HepG2 (cell line): ENCODE measurements at regions not wholly inside any gene's neighbourhood (a gene's known extent, or its start where the extent isn't known, plus 50 kb on each side); places are given as distances from the start of the nearest gene placed in this dataset.

ENCODE experiments used
- BRD4 ChIP-seq: sonication (generic); formaldehyde crosslinking; IDR thresholded peaks from 2 replicates; pipeline ENCODE4 v1.4.0; 2020; ENCODE audit warnings: missing genetic modification reagents
- FIP1L1 ChIP-seq: fragments of 200-400 bp; formaldehyde crosslinking; IDR thresholded peaks from 2 replicates; pipeline ENCODE4 v1.6.1; 2018; ENCODE audit warnings: low read depth, mild to moderate bottlenecking, low read length, moderate library complexity, borderline replicate concordance; ENCODE audit not compliant: insufficient read depth
- HOMEZ ChIP-seq: IDR thresholded peaks from 2 replicates; pipeline ENCODE4 v1.6.1; 2016; ENCODE audit warnings: low read depth
- KLF16 ChIP-seq, 2 experiments: sonication (generic) in 1 of 2; formaldehyde crosslinking in 1 of 2; IDR thresholded peaks; 2 replicates each; pipeline versions ENCODE4 v1.6.1 to v1.8.0; 2016 to 2023; ENCODE audit warnings: missing genetic modification reagents in 2 of 2, missing compliant biosample characterization in 1 of 2
- KMT2A ChIP-seq: sonication (generic); formaldehyde crosslinking; IDR thresholded peaks from 2 replicates; pipeline ENCODE4 v1.4.0; 2020; ENCODE audit warnings: missing genetic modification reagents
- NFKBIZ ChIP-seq: IDR thresholded peaks from 2 replicates; pipeline ENCODE4 v1.6.1; 2018; ENCODE audit warnings: missing genetic modification reagents, missing compliant biosample characterization
- POLR2A ChIP-seq, 2 experiments: IDR thresholded peaks; 2 replicates each; pipeline ENCODE4 v1.6.1; 2011; ENCODE audit warnings: low read depth in 2 of 2, low read length in 2 of 2, mild to moderate bottlenecking in 1 of 2, moderate library complexity in 1 of 2; ENCODE audit not compliant: insufficient read depth in 1 of 2
- RBM22 ChIP-seq: fragments of 200-400 bp; formaldehyde crosslinking; optimal IDR thresholded peaks from 2 replicates; pipeline ENCODE3; 2017; ENCODE audit warnings: mild to moderate bottlenecking, low read length, moderate library complexity
- SCMH1 ChIP-seq: sonication (generic); formaldehyde crosslinking; IDR thresholded peaks from 2 replicates; pipeline ENCODE4 v1.9.0; 2021; ENCODE audit warnings: missing genetic modification reagents, mild to moderate bottlenecking, borderline replicate concordance
- USF2 ChIP-seq, 2 experiments: sonication (generic) in 1 of 2; formaldehyde crosslinking in 1 of 2; IDR thresholded peaks; 2 replicates each; pipeline versions ENCODE4 v1.5.1 to v1.6.1; 2011 to 2020; ENCODE audit warnings: borderline replicate concordance in 1 of 2, low read depth in 1 of 2, low read length in 1 of 2, mild to moderate bottlenecking in 1 of 2, missing genetic modification reagents in 1 of 2, moderate library complexity in 1 of 2
- YY1 ChIP-seq: IDR thresholded peaks from 2 replicates; pipeline ENCODE4 v1.6.1; 2011; ENCODE audit warnings: low read length, low read depth, moderate library complexity, mild to moderate bottlenecking; ENCODE audit not compliant: insufficient read depth, insufficient replicate concordance
- ZNF124 ChIP-seq: sonication (generic); formaldehyde crosslinking; IDR thresholded peaks from 2 replicates; pipeline ENCODE4 v1.4.0; 2020; ENCODE audit warnings: missing genetic modification reagents
- ZNF20 ChIP-seq: sonication (generic); formaldehyde crosslinking; IDR thresholded peaks from 2 replicates; pipeline ENCODE4 v1.4.0; 2020; ENCODE audit warnings: mild to moderate bottlenecking, moderate library complexity, missing genetic modification reagents
- ZNF296 ChIP-seq: sonication (generic); formaldehyde crosslinking; conservative IDR thresholded peaks from 2 replicates; pipeline ENCODE4 v1.5.0; 2020; ENCODE audit warnings: mild to moderate bottlenecking, missing genetic modification reagents
- ZNF530 ChIP-seq: sonication (generic); formaldehyde crosslinking; IDR thresholded peaks from 2 replicates; pipeline ENCODE4 v1.5.0; 2020; ENCODE audit warnings: low read depth, mild to moderate bottlenecking, missing genetic modification reagents
- ZNF550 ChIP-seq: sonication (generic); formaldehyde crosslinking; IDR thresholded peaks from 2 replicates; pipeline ENCODE4 v1.4.0; 2020; ENCODE audit warnings: mild to moderate bottlenecking, missing genetic modification reagents, borderline replicate concordance
- ZNF772 ChIP-seq: sonication (generic); formaldehyde crosslinking; IDR thresholded peaks from 2 replicates; pipeline ENCODE4 v1.5.0; 2020; ENCODE audit warnings: mild to moderate bottlenecking, missing genetic modification reagents
- ZNF773 ChIP-seq: sonication (generic); formaldehyde crosslinking; IDR thresholded peaks from 2 replicates; pipeline ENCODE4 v1.4.0; 2020; ENCODE audit warnings: missing genetic modification reagents, borderline replicate concordance
- TF ChIP-seq, protein P1 (sequence below): sonication (generic); formaldehyde crosslinking; IDR thresholded peaks from 2 replicates; pipeline ENCODE4 v1.9.0; 2021; ENCODE audit warnings: missing genetic modification reagents, borderline replicate concordance
- TF ChIP-seq, protein P2 (sequence below): sonication (generic); formaldehyde crosslinking; IDR thresholded peaks from 2 replicates; pipeline ENCODE4 v1.5.0; 2020; ENCODE audit warnings: missing genetic modification reagents
- TF ChIP-seq, protein P3 (sequence below): sonication (generic); formaldehyde crosslinking; IDR thresholded peaks from 2 replicates; pipeline ENCODE4 v1.8.1; 2022; ENCODE audit warnings: low read depth, mild to moderate bottlenecking, missing genetic modification reagents

DNA sequence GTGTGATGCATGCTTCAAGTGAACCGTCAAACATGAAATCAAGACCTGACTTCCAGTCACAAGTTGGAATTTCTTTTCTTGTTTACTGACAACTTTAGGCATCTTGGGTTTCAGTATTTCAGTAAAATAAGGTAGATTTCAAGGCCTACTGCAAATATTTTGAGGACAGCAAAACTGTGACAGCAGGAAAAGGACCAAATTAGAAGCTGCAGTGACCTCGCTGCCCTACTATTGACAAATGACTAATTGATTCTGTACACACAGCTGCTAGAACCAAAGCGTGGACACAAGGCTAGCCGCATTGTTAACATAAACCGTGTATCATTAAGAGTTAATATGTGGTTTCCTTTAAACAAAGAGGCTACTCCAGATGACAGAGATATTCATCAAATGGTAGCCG, 105.7 kb upstream of the SEC61G start (continued):
- TF ChIP-seq HOMEZ (CRISPR knock-in tag) = no peak
- TF ChIP-seq ZNF124 (CRISPR knock-in tag) = no peak
- no peak for TF ChIP-seq ZNF296 (CRISPR knock-in tag)
- no peak for TF ChIP-seq YY1
- TF ChIP-seq SCMH1 (CRISPR knock-in tag) = no peak
- TF ChIP-seq ZNF773 (CRISPR knock-in tag) = no peak
- TF ChIP-seq, protein P1, sequence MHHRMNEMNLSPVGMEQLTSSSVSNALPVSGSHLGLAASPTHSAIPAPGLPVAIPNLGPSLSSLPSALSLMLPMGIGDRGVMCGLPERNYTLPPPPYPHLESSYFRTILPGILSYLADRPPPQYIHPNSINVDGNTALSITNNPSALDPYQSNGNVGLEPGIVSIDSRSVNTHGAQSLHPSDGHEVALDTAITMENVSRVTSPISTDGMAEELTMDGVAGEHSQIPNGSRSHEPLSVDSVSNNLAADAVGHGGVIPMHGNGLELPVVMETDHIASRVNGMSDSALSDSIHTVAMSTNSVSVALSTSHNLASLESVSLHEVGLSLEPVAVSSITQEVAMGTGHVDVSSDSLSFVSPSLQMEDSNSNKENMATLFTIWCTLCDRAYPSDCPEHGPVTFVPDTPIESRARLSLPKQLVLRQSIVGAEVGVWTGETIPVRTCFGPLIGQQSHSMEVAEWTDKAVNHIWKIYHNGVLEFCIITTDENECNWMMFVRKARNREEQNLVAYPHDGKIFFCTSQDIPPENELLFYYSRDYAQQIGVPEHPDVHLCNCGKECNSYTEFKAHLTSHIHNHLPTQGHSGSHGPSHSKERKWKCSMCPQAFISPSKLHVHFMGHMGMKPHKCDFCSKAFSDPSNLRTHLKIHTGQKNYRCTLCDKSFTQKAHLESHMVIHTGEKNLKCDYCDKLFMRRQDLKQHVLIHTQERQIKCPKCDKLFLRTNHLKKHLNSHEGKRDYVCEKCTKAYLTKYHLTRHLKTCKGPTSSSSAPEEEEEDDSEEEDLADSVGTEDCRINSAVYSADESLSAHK (CRISPR knock-in tag) = no peak
- TF ChIP-seq USF2 (IDR thresholded peaks at IDR 0.05; ENCODE audit: low read depth, low read length) = no peak
- no peak for TF ChIP-seq USF2 (CRISPR knock-in tag; IDR thresholded peaks at IDR 0.05; ENCODE audit: borderline replicate concordance)
- TF ChIP-seq POLR2A (IDR thresholded peaks at IDR 0.05; ENCODE audit: insufficient read depth in 1 of 2, low read depth in 2 of 2, low read length in 2 of 2) = no peak
- no peak for TF ChIP-seq ZNF530 (CRISPR knock-in tag)
- no peak for TF ChIP-seq ZNF20 (CRISPR knock-in tag)
- TF ChIP-seq RBM22 = no peak
- TF ChIP-seq BRD4 = no peak
- TF ChIP-seq FIP1L1 = no peak
- TF ChIP-seq KMT2A (CRISPR knock-in tag) = no peak
- TF ChIP-seq, protein P2, sequence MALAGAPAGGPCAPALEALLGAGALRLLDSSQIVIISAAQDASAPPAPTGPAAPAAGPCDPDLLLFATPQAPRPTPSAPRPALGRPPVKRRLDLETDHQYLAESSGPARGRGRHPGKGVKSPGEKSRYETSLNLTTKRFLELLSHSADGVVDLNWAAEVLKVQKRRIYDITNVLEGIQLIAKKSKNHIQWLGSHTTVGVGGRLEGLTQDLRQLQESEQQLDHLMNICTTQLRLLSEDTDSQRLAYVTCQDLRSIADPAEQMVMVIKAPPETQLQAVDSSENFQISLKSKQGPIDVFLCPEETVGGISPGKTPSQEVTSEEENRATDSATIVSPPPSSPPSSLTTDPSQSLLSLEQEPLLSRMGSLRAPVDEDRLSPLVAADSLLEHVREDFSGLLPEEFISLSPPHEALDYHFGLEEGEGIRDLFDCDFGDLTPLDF (CRISPR knock-in tag) = no peak
- no peak for TF ChIP-seq NFKBIZ (CRISPR knock-in tag)
- no peak for TF ChIP-seq ZNF550 (CRISPR knock-in tag)
- TF ChIP-seq ZNF772 (CRISPR knock-in tag) = no peak
- TF ChIP-seq, protein P3, sequence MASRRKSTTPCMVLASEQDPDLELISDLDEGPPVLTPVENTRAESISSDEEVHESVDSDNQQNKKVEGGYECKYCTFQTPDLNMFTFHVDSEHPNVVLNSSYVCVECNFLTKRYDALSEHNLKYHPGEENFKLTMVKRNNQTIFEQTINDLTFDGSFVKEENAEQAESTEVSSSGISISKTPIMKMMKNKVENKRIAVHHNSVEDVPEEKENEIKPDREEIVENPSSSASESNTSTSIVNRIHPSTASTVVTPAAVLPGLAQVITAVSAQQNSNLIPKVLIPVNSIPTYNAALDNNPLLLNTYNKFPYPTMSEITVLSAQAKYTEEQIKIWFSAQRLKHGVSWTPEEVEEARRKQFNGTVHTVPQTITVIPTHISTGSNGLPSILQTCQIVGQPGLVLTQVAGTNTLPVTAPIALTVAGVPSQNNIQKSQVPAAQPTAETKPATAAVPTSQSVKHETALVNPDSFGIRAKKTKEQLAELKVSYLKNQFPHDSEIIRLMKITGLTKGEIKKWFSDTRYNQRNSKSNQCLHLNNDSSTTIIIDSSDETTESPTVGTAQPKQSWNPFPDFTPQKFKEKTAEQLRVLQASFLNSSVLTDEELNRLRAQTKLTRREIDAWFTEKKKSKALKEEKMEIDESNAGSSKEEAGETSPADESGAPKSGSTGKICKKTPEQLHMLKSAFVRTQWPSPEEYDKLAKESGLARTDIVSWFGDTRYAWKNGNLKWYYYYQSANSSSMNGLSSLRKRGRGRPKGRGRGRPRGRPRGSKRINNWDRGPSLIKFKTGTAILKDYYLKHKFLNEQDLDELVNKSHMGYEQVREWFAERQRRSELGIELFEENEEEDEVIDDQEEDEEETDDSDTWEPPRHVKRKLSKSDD (CRISPR knock-in tag) = no peak
- peak in 1 of 2 experiments; percentile 51; a peak in 1 of 4 replicates for TF ChIP-seq KLF16 (CRISPR knock-in tag; IDR thresholded peaks at IDR 0.05)
